ENCODE measurements at regions not wholly inside any gene's neighbourhood (a gene's known extent, or its start where the extent isn't known, plus 50 kb on each side); places are given as distances from the start of the nearest gene placed in this dataset.
"Not testable (repeated sequence)": the region's sequence is repeated elsewhere in the genome, so short reads cannot be mapped to it uniquely, and the experiment has no call there.

DNA sequence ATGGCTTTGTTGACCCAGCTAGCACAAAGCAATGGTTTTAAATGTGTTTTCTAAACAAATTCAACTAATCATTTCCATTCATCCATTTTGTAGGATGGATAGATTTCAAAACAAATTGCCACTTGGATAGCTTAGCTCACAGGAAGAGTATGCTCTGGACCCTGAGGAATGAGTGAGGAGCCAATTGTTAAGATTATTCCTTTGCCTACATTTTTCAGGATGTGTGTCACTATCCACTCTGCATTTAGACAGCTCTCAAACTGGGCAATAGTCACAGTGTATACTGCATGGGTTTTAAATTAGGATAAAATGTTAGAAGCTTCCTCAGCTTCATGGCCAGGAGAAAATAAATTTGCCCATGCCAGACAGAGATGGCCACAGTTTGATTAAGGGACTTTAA is 605.6 kb upstream of the TEX47 start:
- DNase-seq: peak; percentile 67

DNA sequence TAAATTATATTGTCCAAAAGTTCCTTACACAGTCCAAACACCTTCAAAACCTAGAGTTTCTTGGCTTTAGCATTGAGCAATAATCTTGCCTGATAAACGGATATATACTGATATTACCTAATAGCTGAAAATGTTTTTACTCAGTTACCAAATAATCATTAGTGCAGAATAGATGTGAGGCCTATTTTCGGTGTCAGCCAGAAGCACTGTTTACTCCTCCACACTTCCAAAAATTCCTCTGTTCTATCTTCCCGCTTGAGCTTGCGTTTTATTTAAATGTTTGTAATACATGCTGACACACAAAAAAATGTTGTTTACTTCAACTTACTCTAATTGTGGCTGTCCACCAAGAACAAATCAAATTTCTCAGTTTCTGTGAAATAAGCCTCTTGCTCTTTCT is 606.2 kb upstream of the TEX47 start:
- DNase-seq: no peak

DNA sequence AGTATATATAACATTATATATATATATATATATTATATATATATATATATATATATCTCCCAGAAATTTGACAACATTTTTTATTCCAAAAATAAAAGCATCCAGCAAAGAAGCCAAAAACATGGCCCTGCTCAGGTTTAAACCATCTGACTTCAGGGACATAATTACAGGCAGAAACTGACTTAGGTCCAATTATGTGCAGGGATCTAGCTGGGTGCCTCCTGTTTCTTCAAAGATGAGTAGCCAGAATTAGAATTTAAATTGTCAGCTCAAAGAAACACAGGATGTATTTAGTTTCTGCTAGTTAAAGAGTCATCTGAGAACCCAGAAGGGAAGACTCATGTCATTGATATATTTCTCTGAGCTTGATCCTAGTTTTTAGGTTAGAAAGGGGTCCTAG is 656.4 kb upstream of the TEX47 start:
- DNase-seq: no peak

DNA sequence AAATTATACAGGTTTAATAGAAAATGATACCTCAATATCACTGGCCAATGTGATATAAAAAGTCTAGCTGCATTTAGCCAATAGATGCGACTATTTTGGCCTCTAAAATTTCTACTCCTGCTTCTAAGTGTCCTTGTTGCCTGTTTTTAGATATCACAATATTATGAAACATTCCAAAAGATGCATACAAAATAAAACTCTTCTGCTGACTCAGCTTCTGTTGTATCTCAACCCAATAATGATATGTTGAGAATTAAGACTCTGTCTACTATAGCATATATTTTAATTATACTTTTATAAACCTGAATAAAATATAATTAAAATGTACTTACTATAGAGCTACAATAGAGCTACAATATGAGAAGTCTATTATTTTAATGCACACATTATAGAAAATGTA is 661.0 kb upstream of the TEX47 start:
- no peak for DNase-seq

DNA sequence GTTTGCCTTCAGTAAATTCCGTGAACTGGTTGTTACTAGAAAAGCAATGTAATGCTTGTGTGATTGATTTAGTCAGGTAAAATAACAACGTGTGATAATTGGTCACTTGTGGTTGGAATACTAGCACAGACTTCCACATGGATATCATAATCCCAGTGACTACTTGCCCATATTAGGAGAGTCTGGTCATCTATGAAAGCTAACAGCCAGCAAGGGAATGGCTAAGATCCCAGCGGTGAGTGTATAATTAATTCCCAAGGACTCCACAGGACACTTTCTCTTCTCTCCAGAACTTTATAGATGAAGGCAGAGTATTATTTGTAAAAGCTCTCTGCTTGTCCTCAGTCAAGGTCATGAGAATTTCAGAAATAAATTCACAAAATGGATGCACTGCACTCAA is 662.6 kb upstream of the TEX47 start:
- DNase-seq: no peak

DNA sequence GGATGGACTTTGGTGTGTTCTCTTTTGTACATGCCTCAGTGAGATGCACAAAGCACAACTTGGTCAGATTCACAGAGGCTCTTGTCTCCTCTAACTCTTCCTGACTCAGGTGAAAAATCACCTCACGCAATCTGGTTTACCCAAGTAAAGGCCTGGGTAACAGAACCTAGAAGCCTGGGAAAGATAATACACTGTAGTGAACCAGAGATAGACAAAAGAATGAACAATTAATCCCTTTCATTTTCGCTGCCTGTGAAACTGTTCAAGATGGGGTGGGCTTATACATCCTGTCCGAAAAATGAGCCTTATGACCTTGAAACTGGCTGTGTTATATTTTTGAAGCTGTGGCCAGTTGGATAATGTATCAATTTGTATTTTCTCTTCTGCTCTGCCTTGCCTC is 678.9 kb upstream of the TEX47 start:
- no peak for DNase-seq

DNA sequence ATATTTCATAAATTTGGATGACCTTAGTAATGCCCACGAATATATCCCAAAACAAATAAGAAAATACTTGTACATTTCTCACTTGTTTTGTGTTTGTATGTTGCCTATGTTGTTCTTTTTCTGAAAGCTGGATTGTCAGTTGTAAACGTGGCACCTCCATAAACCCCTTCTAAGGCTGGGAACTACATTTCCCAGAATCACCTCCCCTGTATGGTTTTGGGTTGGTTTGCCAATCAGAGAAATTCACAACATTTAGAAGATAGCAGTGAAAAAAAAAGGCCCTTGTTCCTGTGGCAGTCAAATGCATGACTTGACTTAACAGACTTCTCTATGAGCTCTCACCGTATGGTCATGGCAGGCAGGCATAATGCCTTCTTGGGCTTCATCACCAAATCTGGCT is 676.3 kb upstream of the STEAP1 start:
- no peak for DNase-seq

DNA sequence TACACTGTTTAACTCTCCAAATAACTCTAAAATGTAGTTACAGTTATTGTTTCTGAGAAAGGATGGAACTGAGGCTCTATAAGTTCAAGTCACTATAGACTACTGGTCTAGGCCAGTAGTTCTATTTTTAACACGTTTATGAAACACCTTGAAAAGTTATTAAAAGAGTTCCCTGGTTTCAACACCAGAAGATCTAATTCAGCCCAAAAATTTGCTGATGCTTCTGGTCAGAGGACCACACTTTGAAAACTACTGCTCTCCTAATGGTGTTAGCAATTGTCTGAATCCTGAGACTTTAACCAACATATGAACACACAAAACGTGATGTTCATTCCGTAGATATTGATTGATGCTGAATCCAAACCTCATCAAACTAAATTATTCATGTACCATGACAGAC is 658.6 kb upstream of the STEAP1 start:
- no peak for DNase-seq

DNA sequence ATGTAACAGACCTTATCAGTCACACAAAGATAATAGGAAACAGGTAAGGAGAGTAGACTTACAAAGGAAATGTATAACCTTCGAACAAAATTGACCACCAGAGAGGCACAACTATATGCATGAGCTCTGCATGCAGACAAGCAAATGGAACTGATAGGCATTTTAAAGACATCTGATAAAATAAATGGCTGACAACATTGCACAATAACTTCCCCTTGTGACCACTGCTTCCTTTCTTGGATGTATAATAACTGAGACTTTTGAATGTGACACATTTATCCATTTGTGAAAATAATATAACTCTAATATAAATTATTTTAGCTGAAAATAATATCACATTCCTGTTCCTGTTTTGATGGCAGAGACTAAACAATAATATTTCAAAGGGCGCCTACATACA is 654.2 kb upstream of the STEAP1 start:
- DNase-seq: no peak

DNA sequence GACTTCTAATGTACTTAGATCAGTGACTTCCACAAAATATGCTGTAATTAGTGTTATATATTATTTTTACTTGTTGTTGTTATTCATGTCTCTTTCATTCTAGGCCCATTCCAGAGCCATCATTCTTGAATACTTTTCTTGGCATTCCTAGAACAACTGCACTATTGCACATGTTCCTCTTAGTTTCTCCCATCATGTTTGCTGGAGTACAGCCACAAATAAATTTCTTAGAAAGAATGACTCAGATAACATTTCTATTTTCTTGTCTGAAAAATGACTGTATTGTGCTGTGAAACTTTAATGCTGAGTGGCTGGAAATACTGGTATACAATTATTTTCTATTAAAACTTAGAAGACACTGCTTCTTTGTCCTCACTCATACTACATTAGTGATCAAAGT is 651.0 kb upstream of the STEAP1 start:
- DNase-seq: no peak

DNA sequence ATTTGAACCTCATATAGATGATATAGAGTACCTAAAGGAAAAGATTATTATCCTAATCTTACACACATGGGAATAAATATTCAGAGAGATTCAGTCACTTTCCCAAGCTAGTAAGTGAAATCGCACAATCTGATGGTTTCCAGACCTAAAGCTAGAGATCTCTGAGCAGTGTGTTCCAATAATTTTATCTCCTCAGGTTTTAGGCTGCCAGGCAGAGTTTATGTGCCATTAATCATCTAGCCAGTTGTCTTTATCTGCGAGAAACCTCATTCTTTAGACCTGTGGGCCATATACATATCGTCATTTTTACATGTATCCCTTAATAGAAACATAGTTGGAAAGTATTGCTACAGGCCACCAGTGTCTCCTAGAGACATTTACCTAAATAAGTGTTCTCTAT is 647.2 kb upstream of the STEAP1 start:
- no peak for DNase-seq

DNA sequence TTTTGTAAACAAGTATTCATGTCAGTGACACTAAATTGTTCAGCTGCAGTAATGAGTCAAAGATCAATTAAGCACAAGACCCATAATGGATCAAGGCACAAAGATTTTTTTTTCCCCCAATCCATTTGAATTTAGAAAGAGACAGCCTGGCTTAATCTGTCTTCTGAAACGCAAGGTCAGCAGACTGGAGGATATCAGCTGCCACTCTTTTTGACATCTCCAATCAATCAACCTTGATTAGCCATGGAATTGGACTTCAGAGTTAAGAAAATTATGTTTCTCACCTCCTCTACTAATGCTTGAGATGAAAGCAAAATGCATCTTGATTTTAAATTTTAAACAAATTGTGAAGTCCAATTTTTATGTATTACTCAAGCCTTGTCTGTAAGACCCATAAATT is 642.4 kb upstream of the STEAP1 start:
- no peak for DNase-seq

DNA sequence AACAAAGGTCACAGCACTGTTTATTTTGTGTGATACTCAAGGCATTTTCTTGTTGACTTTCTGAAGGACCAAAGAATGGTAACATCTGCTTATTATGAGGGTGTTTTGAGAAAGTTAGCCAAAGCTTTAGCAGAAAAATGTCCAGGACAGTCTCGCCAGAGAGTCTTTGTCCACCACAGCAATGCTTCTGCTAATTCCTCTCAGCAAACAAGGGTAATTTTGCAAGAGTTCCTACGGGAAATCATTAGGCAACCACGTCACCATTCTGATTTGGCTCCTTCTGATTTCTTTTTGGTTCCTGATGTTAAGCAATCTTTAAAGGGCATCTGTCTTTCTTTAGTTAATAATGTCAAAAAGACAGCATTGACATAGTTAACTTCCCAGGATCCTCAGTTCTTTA is 639.3 kb upstream of the STEAP1 start:
- DNase-seq: no peak

DNA sequence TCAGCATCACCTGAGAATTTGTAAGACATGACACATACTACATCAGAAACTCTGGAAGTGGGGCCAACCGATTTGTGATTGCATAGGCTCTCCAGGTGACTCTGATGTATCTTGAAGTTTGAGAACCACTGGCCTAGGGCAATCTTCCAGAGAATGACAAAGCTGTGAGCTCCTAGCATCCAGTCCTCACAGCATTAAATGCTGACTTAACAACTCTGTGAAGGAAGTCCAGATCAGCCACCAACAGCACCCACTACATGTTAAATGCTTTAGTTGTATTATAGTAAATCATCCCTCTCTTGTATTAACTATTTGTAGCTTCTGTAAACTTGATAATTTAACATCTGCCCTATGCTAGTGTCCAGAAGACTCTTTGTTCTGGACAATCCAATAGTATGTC is 636.5 kb upstream of the STEAP1 start:
- DNase-seq: no peak

DNA sequence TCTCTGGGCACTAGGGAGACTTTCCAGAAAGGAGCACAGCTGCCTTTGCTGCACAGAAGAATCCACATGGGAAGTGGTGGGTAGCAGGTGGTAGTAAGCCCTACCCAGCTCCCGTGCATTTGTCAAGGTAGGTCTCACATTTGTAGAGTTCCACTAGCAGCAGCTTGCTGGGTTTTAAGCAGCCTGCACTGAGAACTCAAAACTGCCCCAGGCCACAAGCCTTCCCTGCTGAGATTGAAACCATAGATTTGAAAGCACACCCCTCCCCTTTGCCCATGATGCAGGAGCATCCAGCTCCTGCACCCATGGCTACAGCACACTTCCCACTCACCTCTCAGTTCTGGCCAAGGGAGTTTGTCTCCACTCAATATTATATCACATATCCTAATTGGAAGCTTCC is 604.5 kb upstream of the STEAP1 start:
- DNase-seq: no peak

DNA sequence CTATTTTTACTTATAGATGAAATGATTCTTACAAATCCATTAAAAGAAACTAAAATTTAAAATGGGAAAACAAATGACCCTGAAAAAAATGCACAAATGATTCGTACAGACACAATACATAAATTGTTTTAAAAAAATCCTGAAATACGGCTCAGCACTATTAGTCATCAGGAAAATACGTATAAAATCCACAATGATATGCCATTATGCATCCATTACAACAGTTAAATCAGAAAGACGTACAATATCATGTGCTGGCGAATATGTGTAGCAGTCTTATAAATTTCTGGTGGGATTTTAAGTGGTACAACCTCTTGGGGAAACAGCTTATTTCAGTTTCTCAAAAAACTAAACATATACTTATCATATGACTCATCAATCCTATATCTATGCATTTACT is 600.1 kb upstream of the STEAP1 start:
- DNase-seq: peak; percentile 22

DNA sequence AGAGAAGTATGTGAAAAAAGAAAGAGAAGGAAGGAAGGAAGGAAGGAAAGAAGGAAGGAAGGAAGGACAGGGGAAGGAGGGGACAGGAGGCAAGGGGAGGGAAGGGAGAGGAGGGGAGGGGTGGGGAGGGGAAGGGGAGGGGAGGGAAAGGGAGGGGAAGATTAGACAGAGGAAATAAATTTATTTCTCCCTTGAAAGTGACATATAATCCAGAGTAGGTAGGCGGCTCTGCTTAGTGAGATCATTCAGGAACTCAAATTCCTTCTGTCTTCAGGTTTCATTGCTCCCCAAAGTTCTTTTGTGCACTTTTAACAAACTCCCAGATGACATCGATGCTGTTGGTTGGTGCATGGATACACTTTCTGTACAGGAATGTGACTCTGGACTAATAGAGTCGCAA is 594.7 kb upstream of the STEAP1 start:
- no peak for DNase-seq

DNA sequence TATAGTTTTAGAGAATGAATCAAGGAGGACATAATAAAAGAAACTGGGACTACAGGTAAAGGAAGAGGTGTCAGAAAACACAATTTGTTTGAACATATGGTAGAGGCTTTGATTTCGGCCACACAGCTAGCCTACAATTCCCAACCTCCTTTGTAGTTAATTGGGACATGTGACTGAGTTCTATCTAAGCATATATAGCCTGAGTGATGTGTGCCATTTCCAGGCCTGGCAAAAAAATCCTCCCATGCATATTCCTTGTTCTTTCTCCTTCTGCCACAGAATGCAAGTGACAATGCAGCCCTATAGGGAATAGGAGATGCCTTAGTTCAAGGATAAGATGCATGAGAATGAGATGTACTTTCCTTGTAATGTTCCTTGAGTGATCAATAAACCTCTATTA is 590.7 kb upstream of the STEAP1 start:
- DNase-seq: no peak

DNA sequence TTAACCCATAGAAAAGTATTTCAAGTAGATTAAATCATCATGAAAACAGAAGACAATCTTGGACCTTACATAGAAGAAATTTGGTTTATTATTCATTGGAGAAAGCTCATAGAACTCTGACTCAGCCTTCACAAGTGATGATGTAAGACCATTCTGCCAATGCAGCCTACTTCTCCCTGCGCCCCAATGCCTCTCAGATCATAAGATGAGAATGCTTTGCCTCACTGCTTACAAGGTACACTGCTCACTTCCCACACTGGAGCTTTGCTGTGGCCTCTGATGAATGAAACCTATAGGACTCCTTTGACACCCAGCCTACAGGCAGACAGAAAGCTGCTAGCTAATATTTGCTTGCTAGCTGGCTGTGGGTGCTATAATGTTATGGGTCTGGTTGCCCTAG is 569.4 kb upstream of the STEAP1 start:
- DNase-seq: peak; percentile 5

DNA sequence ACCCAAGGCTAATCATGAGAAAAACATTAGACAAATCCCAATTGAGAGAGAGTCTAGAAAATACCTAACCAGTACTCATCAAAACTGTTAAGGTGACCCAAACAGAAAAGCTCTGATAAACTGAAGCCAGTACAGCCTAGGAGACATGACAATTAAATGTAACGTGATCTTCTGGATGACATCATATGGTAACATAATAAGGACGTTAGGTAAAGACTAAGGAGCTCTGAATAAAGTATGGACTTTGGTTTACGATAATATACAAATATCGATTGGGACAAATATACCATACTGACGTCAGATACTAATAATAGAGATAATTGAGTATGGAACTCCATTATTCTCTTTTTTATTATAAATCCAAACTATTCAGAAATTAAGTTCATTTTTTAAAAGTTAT is 561.1 kb upstream of the STEAP1 start:
- DNase-seq: no peak

DNA sequence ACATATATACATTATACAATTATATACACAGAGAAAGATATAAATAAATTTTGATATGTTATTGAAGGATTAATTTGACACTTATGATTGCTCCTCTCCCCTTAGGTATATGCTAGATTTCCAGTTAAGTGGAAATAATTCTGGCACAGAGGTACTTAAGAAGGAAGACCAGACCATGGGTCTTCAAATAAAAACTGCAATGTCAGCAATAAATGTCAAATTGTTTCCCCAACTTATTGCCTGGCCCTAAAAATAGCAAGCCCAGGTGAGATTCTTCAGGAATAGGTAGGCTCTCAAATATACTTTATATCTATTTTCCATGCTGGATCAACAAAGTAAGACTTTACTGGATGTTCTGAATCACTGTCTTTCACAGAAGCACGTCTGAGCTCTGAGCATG is 551.3 kb upstream of the STEAP1 start:
- no peak for DNase-seq

DNA sequence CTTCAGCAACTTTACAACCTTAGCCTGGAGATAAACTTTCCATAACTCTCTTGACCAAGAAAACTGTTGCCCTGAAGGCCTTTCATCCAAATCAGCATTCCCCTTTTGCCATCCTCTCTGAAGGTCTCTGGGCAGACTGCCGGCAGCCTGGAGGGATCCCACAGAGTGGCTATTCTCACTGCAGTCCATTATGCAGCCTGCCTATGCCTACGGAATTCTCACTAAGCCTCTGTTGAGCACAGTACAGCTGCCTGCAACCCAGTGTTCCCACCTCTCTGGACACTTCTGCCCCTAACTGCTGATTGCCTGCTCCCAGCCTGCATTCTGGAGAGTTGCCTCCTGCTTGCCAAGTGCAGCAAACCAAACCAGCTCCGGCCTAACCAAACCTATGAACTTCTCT is 548.9 kb upstream of the STEAP1 start:
- no peak for DNase-seq

DNA sequence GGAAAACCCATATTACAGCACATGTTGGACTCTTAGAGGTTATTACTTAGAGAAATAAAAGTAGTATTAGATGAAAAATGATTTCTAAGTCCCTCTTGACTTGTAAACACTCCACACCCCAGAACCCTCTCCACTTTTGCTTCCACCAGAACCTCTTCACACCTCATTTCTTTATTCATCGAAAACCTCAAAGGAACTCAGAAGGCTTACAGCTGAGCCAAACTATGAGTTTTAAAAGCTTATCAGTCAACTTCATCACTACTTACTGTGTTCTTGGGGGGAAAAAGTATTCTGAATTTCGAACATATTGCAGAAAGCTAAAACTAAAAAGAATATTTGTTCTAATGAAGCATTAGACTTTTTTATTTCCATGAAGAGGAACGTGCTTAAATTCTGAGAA is 547.8 kb upstream of the STEAP1 start:
- no peak for DNase-seq

DNA sequence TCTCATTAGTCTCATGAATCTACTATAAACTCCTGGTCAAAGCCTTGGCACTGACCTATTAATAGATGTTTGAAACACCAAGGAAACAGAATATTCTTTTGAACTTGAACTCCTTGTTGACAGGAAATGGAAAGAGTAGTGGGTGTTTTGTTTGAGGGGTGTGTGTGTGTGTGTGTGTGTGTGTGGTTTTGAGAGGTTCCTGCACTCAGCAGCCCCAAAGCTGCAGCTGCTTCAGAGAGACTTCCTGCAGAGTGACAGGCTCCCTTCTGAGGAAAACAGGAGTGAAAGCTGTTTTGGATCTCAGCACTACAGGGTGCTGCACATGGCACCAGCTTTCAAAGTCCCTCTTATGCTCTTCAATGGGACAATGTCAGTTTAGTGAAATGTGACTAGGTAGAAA is 546.5 kb upstream of the STEAP1 start:
- no peak for DNase-seq

DNA sequence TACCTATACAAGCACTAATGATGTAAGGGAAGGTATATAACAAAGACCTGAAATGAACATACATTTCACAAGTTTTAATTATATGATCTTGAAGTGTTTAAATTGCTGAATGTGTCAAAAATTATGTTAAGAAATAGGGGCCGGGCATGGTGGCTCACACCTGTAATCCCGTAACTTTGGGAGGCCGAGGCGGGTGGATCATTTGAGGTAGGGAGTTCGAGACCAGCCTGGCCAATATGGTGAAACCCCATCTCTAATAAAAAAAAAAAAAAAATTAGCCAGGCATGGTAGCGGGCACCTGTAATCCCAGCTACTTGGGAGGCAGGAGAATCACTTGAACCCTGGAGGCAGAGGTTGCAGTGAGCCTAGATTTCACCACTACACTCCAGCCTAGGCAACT is 537.4 kb upstream of the STEAP1 start:
- not testable (repeated sequence) for DNase-seq

DNA sequence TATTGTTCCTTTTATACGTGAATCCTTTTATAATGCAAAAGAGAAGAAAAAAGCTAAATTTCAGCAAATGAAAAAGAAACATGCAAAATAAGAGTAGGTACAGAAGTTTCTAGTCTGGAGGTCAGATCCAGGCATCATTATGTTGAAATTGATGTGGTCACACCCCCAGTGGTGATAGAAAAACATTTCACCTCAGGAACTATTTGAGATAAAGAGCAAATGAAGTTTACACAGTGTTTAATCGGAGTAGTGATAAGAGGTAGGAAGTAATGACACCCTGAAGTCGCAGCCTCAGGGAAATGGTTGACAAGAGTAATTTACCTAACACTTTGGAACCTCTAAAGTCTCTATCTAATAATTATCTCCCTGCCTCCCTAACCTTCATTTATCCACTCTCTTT is 536.0 kb upstream of the STEAP1 start:
- DNase-seq: no peak

All from fibroblast of skin of scalp (primary cell).